ENCODE measurements at regions not wholly inside any gene's neighbourhood (a gene's known extent, or its start where the extent isn't known, plus 50 kb on each side); places are given as distances from the start of the nearest gene placed in this dataset.

DNA sequence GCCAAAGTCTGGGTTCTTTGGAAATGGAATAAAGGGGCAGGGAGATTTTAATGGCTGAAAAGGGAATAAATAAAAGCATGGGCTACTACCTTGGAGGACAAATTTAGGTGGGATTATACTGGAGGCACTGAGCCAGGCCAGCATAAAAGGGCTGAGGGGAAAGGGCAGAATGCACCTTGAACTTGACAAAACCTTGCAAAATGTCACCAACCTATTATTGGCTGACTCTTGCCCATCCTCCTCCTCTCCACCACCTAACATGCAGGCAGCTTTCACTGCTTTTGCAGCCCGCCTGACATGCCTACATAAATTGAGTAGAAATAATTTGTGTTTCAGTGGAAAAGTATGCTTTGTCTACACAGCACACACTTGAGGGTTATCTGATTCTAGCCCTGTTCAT is 65.3 kb upstream of the ABLIM1 start:
- H3K27me3 Mint-ChIP-seq (ENCODE audit: low read depth in 2 of 2), result no peaks in the 10 kb centered on the region
- H3K36me3 Mint-ChIP-seq, result no peaks in the 10 kb centered on the region

DNA sequence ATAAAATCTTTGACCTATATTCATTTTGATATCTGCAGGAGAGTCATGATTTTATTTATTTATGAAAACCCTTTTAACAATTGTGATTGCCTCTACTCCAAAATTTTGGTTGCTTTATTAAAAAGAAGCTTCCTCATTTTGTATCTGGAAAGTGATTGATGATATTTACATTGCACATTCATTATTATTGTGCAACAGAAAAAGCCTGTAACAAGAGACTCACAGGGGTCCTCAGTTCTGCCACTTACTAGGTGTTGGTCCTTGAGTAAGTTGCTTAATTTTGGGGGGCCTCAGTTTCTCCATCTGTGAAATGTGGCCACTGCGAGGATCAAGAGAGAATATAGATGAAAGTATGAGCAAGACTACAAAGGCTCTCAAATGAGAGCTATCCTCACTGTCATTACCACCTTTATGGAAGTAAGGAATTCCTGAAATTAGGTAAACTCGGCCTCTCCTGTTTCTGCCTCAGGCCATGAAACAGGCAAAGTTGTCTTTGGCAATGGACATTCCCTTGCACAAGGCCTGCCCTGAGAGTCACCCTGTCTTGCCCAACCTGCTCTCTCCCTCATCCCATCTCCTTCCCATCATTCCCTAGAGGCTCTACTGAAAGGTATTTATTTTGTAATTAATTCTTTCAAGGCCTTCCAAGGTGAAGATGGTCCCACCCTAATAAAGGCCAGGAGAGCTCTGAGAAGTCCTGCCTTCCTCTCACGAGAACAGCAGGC is 66.1 kb upstream of the ABLIM1 start:
- H3K27ac Mint-ChIP-seq, result no peak overlapping the region

More for the DNA sequence above, 65.3 kb upstream of the ABLIM1 start:
- Histone ChIP-seq H3K27ac (ENCODE audit: low read length) (no peak overlapping the region), H3K4me1 (ENCODE audit: control insufficient read depth, insufficient read depth, low read length) (no peaks in the 10 kb centered on the region), H3K36me3 (ENCODE audit: control insufficient read depth, insufficient read depth, low read length) (no peaks in the 10 kb centered on the region), H3K27me3 (ENCODE audit: control insufficient read depth, insufficient read depth, low read length) (no peaks in the 10 kb centered on the region), H3K9me3 (ENCODE audit: control insufficient read depth, insufficient read depth, low read length) (no peaks in the 10 kb centered on the region), H3K4me3 (ENCODE audit: low read length) (no peak overlapping the region)
- TF ChIP-seq, protein P1, sequence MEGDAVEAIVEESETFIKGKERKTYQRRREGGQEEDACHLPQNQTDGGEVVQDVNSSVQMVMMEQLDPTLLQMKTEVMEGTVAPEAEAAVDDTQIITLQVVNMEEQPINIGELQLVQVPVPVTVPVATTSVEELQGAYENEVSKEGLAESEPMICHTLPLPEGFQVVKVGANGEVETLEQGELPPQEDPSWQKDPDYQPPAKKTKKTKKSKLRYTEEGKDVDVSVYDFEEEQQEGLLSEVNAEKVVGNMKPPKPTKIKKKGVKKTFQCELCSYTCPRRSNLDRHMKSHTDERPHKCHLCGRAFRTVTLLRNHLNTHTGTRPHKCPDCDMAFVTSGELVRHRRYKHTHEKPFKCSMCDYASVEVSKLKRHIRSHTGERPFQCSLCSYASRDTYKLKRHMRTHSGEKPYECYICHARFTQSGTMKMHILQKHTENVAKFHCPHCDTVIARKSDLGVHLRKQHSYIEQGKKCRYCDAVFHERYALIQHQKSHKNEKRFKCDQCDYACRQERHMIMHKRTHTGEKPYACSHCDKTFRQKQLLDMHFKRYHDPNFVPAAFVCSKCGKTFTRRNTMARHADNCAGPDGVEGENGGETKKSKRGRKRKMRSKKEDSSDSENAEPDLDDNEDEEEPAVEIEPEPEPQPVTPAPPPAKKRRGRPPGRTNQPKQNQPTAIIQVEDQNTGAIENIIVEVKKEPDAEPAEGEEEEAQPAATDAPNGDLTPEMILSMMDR (IDR thresholded peaks at IDR 0.05), result no peak
- DNase-seq (no peak), ATAC-seq (no peak)
- WGBS (ENCODE audit: insufficient coverage), result no CpG with 5 or more reads among the region's 1 CpG
- intact Hi-C loops (cut with micrococcal nuclease), result no loop called here
- H3K9me3 Mint-ChIP-seq, result no peaks in the 10 kb centered on the region
- H3K27ac Mint-ChIP-seq, result no peak overlapping the region
- H3K4me1 Mint-ChIP-seq, result no peaks in the 10 kb centered on the region
- H3K4me3 Mint-ChIP-seq, result no peak overlapping the region

DNA sequence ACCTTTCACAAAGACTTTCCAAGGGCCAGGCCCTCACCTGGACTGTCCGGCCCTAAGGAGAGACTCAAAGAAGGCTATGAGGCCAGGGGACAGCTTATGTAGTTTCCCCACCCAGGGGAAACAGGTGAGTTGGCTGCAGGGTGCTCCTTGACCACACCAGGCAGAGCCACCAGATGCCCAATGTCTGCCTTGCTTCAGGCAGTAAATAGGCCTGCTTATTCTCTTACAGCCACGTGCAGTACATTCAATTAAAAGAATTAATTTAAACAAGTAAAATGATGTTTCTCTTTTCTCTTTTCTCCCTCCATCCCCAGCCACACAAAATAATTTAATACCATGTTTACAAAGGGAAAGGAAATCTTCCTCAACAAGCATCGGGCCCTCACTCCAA is 66.6 kb upstream of the ABLIM1 start:
- H3K27me3 ChIP-seq (ENCODE audit: control insufficient read depth, insufficient read depth, low read length), result no peaks in the 10 kb centered on the region
- Mint-ChIP-seq H3K4me1 (no peaks in the 10 kb centered on the region), H3K36me3 (no peaks in the 10 kb centered on the region), H3K9me3 (no peaks in the 10 kb centered on the region), H3K27me3 (ENCODE audit: low read depth in 2 of 2) (no peaks in the 10 kb centered on the region), H3K27ac (no peak overlapping the region), H3K4me3 (no peak overlapping the region)
- WGBS (ENCODE audit: insufficient coverage), result 81% methylated on average over 2 of the region's 3 CpGs
- no peak overlapping the region for H3K4me3 ChIP-seq (ENCODE audit: low read length)
- H3K36me3 ChIP-seq (ENCODE audit: control insufficient read depth, insufficient read depth, low read length), result no peaks in the 10 kb centered on the region
- intact Hi-C loops (cut with micrococcal nuclease), result no loop called here
- no peaks in the 10 kb centered on the region for H3K4me1 ChIP-seq (ENCODE audit: control insufficient read depth, insufficient read depth, low read length)
- H3K27ac ChIP-seq (ENCODE audit: low read length), result no peak overlapping the region
- H3K9me3 ChIP-seq (ENCODE audit: control insufficient read depth, insufficient read depth, low read length), result no peaks in the 10 kb centered on the region
- DNase-seq (no peak), ATAC-seq (no peak)
- TF ChIP-seq, protein P1 (IDR thresholded peaks at IDR 0.05), result no peak

More for the DNA sequence above, 66.1 kb upstream of the ABLIM1 start:
- no peaks in the 10 kb centered on the region for H3K27me3 Mint-ChIP-seq (ENCODE audit: low read depth in 2 of 2)
- no peak overlapping the region for H3K4me3 ChIP-seq (ENCODE audit: low read length)
- no peak overlapping the region for H3K4me3 Mint-ChIP-seq
- intact Hi-C loops (cut with micrococcal nuclease), result no loop called here
- no peaks in the 10 kb centered on the region for H3K4me1 Mint-ChIP-seq
- no peak overlapping the region for H3K27ac ChIP-seq (ENCODE audit: low read length)
- TF ChIP-seq, protein P1 (IDR thresholded peaks at IDR 0.05), result no peak
- DNase-seq (no peak), ATAC-seq (no peak)
- no peaks in the 10 kb centered on the region for H3K27me3 ChIP-seq (ENCODE audit: control insufficient read depth, insufficient read depth, low read length)
- H3K36me3 ChIP-seq (ENCODE audit: control insufficient read depth, insufficient read depth, low read length), result no peaks in the 10 kb centered on the region
- H3K36me3 Mint-ChIP-seq, result no peaks in the 10 kb centered on the region
- no peaks in the 10 kb centered on the region for H3K9me3 Mint-ChIP-seq
- 89% methylated on average over 2 of the region's 3 CpGs for WGBS (ENCODE audit: insufficient coverage)
- H3K4me1 ChIP-seq (ENCODE audit: control insufficient read depth, insufficient read depth, low read length), result no peaks in the 10 kb centered on the region
- no peaks in the 10 kb centered on the region for H3K9me3 ChIP-seq (ENCODE audit: control insufficient read depth, insufficient read depth, low read length)

DNA sequence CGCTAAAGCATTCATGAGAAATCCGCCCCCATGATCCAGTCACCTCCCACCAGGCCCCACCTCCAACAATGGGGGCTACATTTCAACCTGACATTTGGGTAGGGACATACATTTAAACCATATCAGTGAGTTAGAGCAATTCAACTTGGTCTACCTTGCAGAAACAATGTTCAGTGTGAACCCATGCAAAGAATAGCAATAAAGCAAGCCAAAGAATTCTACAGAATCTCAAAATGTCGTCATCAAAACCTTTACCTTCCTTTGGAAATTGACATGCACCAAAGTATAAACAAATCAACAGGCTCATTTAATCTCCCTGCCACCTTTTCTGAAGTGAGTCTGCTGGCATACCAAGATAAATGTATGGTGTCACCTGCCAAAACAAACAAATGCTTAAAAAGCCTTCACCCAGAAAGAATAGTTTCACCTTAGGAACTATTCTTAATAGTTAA is 68.8 kb upstream of the ABLIM1 start:
- DNase-seq, result no peak
- no peaks in the 10 kb centered on the region for H3K9me3 ChIP-seq (ENCODE audit: control insufficient read depth, insufficient read depth, low read length)
- no peaks in the 10 kb centered on the region for H3K27me3 Mint-ChIP-seq (ENCODE audit: low read depth in 2 of 2)
- no peaks in the 10 kb centered on the region for H3K4me1 Mint-ChIP-seq
- H3K36me3 Mint-ChIP-seq, result no peaks in the 10 kb centered on the region
- H3K27ac Mint-ChIP-seq, result no peak overlapping the region
- intact Hi-C loops (cut with micrococcal nuclease), result no loop called here
- no peak overlapping the region for H3K27ac ChIP-seq (ENCODE audit: low read length)
- no peak overlapping the region for H3K4me3 Mint-ChIP-seq
- no peaks in the 10 kb centered on the region for H3K9me3 Mint-ChIP-seq
- 90% methylated on average over 3 of the region's 3 CpGs for WGBS (ENCODE audit: insufficient coverage)
- TF ChIP-seq, protein P1 (IDR thresholded peaks at IDR 0.05), result no peak
- no peaks in the 10 kb centered on the region for H3K4me1 ChIP-seq (ENCODE audit: control insufficient read depth, insufficient read depth, low read length)
- no peak for ATAC-seq
- H3K27me3 ChIP-seq (ENCODE audit: control insufficient read depth, insufficient read depth, low read length), result no peaks in the 10 kb centered on the region
- H3K4me3 ChIP-seq (ENCODE audit: low read length), result no peak overlapping the region
- H3K36me3 ChIP-seq (ENCODE audit: control insufficient read depth, insufficient read depth, low read length), result no peaks in the 10 kb centered on the region
